ENCODE measurements at regions not wholly inside any gene's neighbourhood (a gene's known extent, or its start where the extent isn't known, plus 50 kb on each side); places are given as distances from the start of the nearest gene placed in this dataset.

- TF ChIP-seq POLR2AphosphoS5 (IDR thresholded peaks at IDR 0.05; ENCODE audit: low read depth) (no peak), CTCF (IDR thresholded peaks at IDR 0.05; ENCODE audit: insufficient read depth, low read length) (no peak), GABPA (IDR thresholded peaks at IDR 0.05; ENCODE audit: low read depth) (no peak), REST (IDR thresholded peaks at IDR 0.05; ENCODE audit: insufficient replicate concordance, low read depth) (no peak), SPI1 (IDR thresholded peaks at IDR 0.05; ENCODE audit: borderline replicate concordance, low read depth) (no peak)
- DNase-seq (ENCODE audit: low read depth in 1 of 2, low spot score in 1 of 2), result no peak
- H3K27ac ChIP-seq (replicated peaks), result no peak overlapping the region
- H3K27me3 ChIP-seq (ENCODE audit: insufficient read depth, poor library complexity, severe bottlenecking), result no peaks in the 10 kb centered on the region
- no peak overlapping the region for H3K4me3 ChIP-seq (replicated peaks; ENCODE audit: insufficient read depth, low read length)
Measured at GRCh38 chr2:215782965-215783364, 230.4 kb downstream of the MREG start.

GRCh38 chr2:215782295-215782694, 231.1 kb downstream of the MREG start:
- TF ChIP-seq GABPA (IDR thresholded peaks at IDR 0.05; ENCODE audit: low read depth) (no peak), POLR2AphosphoS5 (IDR thresholded peaks at IDR 0.05; ENCODE audit: low read depth) (no peak), SPI1 (IDR thresholded peaks at IDR 0.05; ENCODE audit: borderline replicate concordance, low read depth) (no peak), CTCF (IDR thresholded peaks at IDR 0.05; ENCODE audit: insufficient read depth, low read length) (no peak), REST (IDR thresholded peaks at IDR 0.05; ENCODE audit: insufficient replicate concordance, low read depth) (no peak)
- H3K4me3 ChIP-seq (replicated peaks; ENCODE audit: insufficient read depth, low read length), result no peak overlapping the region
- DNase-seq (ENCODE audit: low read depth in 1 of 2, low spot score in 1 of 2), result no peak
- H3K27ac ChIP-seq (replicated peaks), result no peak overlapping the region
- no peaks in the 10 kb centered on the region for H3K27me3 ChIP-seq (ENCODE audit: insufficient read depth, poor library complexity, severe bottlenecking)

- no peak for TF ChIP-seq GABPA (IDR thresholded peaks at IDR 0.05; ENCODE audit: low read depth)
- TF ChIP-seq POLR2AphosphoS5 (IDR thresholded peaks at IDR 0.05; ENCODE audit: low read depth), result no peak
- no peak for TF ChIP-seq REST (IDR thresholded peaks at IDR 0.05; ENCODE audit: insufficient replicate concordance, low read depth)
- TF ChIP-seq SPI1 (IDR thresholded peaks at IDR 0.05; ENCODE audit: borderline replicate concordance, low read depth), result no peak
- no peak for TF ChIP-seq CTCF (IDR thresholded peaks at IDR 0.05; ENCODE audit: insufficient read depth, low read length)
- Histone ChIP-seq H3K27me3 (ENCODE audit: insufficient read depth, poor library complexity, severe bottlenecking) (peaks cover under 1% of the 10 kb centered on the region), H3K4me3 (replicated peaks; ENCODE audit: insufficient read depth, low read length) (no peak overlapping the region), H3K27ac (replicated peaks) (no peak overlapping the region)
- no peak for DNase-seq (ENCODE audit: low read depth in 1 of 2, low spot score in 1 of 2)
Measured at GRCh38 chr2:215780907-215781685, 232.3 kb downstream of the MREG start.

Data from HL-60 (cell line).